ENCODE measurements at regions not wholly inside any gene's neighbourhood (a gene's known extent, or its start where the extent isn't known, plus 50 kb on each side); places are given as distances from the start of the nearest gene placed in this dataset.
"Not testable (repeated sequence)": the region's sequence is repeated elsewhere in the genome, so short reads cannot be mapped to it uniquely, and the experiment has no call there.

DNA sequence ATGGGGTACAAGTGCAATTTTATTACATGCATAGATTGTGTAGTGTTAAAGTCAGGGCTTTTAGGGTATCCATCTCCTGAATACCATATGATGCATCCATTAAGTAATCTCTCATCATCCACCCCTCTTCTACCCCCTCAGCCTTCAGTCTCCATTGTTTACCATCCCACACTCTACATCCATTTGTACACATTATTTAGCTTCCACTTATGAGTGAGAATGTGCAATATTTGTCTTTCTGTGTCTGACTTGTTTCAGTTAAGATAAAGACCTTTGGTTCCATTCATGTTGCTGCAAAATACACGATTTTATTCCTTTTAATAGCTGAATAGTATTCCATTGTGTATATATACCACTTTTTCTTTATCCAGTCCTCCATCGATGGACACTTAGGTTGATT lies 222.5 kb upstream of the USP24 start:
- no peak overlapping the region for H3K4me3 ChIP-seq
- TF ChIP-seq POLR2AphosphoS5 (IDR thresholded peaks at IDR 0.05) (no peak), POLR2A (IDR thresholded peaks at IDR 0.05) (no peak), EP300 (IDR thresholded peaks at IDR 0.05; ENCODE audit: low read depth) (no peak)
- TF ChIP-seq, protein P1, sequence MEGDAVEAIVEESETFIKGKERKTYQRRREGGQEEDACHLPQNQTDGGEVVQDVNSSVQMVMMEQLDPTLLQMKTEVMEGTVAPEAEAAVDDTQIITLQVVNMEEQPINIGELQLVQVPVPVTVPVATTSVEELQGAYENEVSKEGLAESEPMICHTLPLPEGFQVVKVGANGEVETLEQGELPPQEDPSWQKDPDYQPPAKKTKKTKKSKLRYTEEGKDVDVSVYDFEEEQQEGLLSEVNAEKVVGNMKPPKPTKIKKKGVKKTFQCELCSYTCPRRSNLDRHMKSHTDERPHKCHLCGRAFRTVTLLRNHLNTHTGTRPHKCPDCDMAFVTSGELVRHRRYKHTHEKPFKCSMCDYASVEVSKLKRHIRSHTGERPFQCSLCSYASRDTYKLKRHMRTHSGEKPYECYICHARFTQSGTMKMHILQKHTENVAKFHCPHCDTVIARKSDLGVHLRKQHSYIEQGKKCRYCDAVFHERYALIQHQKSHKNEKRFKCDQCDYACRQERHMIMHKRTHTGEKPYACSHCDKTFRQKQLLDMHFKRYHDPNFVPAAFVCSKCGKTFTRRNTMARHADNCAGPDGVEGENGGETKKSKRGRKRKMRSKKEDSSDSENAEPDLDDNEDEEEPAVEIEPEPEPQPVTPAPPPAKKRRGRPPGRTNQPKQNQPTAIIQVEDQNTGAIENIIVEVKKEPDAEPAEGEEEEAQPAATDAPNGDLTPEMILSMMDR (IDR thresholded peaks at IDR 0.05): no peak
- H3K4me1 ChIP-seq: peaks cover 0 to 5% (median 0%) of the 10 kb centered on the region in 4 donors
- H3K27me3 ChIP-seq: no peaks in the 10 kb centered on the region
- no peaks in the 10 kb centered on the region for H3K9me3 ChIP-seq
- no peak for DNase-seq
- 0% methylated on average over 2 of the region's 2 CpGs for WGBS, 2 donors (ENCODE audit: low coverage in 1 of 2)
- no peaks in the 10 kb centered on the region for H3K36me3 ChIP-seq
- intact Hi-C loops (cut with DNase I; ENCODE audit: low total_unique reads) (no loop called here), in situ Hi-C loops (cut with MboI; ENCODE audit: low pct_ligation_motif_present in 1 of 4, low pct_unique_long_range_greater_than_20kb in 1 of 4, low sequenced_read_pairs in 3 of 4) (no loop called here)
- H3K27ac ChIP-seq: no peak overlapping the region

- H3K27ac ChIP-seq; H3K9me3 ChIP-seq; H3K4me3 ChIP-seq; H3K36me3 ChIP-seq; DNase-seq; H3K27me3 ChIP-seq; in situ Hi-C loops (cut with MboI; ENCODE audit: low pct_ligation_motif_present in 1 of 4, low pct_unique_long_range_greater_than_20kb in 1 of 4, low sequenced_read_pairs in 3 of 4); intact Hi-C loops (cut with DNase I; ENCODE audit: low total_unique reads): not testable (repeated sequence)
- 59% methylated on average over 3 of the region's 3 CpGs; no CpG with 5 or more reads in 1 of the 2 donors for WGBS, 2 donors (ENCODE audit: low coverage in 1 of 2)
- H3K4me1 ChIP-seq: peaks cover 0 to 12% (median 2%) of the 10 kb centered on the region in 4 donors
Measured at GRCh38 chr1:55430720-55431119, 215.6 kb upstream of the USP24 start.

GRCh38 chr1:55430206-55430605 lies 215.0 kb upstream of the USP24 start:
- H3K27ac ChIP-seq; intact Hi-C loops (cut with DNase I; ENCODE audit: low total_unique reads); H3K27me3 ChIP-seq; H3K4me3 ChIP-seq; H3K36me3 ChIP-seq; DNase-seq; in situ Hi-C loops (cut with MboI; ENCODE audit: low pct_ligation_motif_present in 1 of 4, low pct_unique_long_range_greater_than_20kb in 1 of 4, low sequenced_read_pairs in 3 of 4); H3K9me3 ChIP-seq: not testable (repeated sequence)
- peaks cover 0 to 12% (median 2%) of the 10 kb centered on the region in 4 donors for H3K4me1 ChIP-seq
- WGBS, 2 donors (ENCODE audit: low coverage in 1 of 2): 87% methylated on average over 8 of the region's 8 CpGs; no CpG with 5 or more reads in 1 of the 2 donors

GRCh38 chr1:55428944-55429931 lies 214.1 kb upstream of the USP24 start:
- DNase-seq: peak; percentile 11
- no peaks in the 10 kb centered on the region for H3K27me3 ChIP-seq
- 65 to 69% methylated on average over 5 to 9 of the region's 9 CpGs for WGBS, 2 donors (ENCODE audit: low coverage in 1 of 2)
- H3K4me1 ChIP-seq: peaks cover 0 to 12% (median 2%) of the 10 kb centered on the region in 4 donors
- H3K36me3 ChIP-seq: no peaks in the 10 kb centered on the region
- TF ChIP-seq, protein P1 (IDR thresholded peaks at IDR 0.05): no peak
- TF ChIP-seq POLR2AphosphoS5 (IDR thresholded peaks at IDR 0.05) (no peak), EP300 (IDR thresholded peaks at IDR 0.05; ENCODE audit: low read depth) (no peak), POLR2A (IDR thresholded peaks at IDR 0.05) (no peak)
- H3K9me3 ChIP-seq: no peaks in the 10 kb centered on the region
- no peak overlapping the region for H3K4me3 ChIP-seq
- in situ Hi-C loops (cut with MboI; ENCODE audit: low pct_ligation_motif_present in 1 of 4, low pct_unique_long_range_greater_than_20kb in 1 of 4, low sequenced_read_pairs in 3 of 4): no loop called here
- intact Hi-C loops (cut with DNase I; ENCODE audit: low total_unique reads): no loop called here
- H3K27ac ChIP-seq: peak overlapping the region in 3 of 4 donors; percentile 52 to 66 (median 52)

DNA sequence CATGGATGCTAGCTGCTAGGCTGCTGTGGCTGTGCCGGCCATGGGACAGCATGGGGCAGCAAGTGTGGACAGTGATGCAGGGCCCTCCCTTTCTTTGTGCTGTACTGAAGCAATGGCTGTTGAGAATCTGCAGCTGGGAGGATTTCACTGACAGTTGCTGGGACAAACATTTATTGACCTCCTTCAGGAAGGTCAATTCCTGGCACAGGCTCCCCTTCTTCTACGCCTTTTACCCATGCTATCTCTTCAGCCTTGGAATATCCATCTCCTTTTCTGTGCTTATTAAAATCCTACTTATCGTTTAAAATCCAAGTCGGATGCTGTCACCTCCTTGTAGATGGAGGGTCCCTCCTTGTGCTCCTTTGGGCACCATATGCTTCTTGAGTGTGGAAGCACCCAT lies 213.1 kb upstream of the USP24 start:
- H3K27ac ChIP-seq: peak overlapping the region; percentile 25 to 66 (median 52)
- no peaks in the 10 kb centered on the region for H3K27me3 ChIP-seq
- WGBS, 2 donors (ENCODE audit: low coverage in 1 of 2): 65 to 85% methylated on average over 3 to 4 of the region's 4 CpGs
- no peaks in the 10 kb centered on the region for H3K36me3 ChIP-seq
- H3K9me3 ChIP-seq: no peaks in the 10 kb centered on the region
- intact Hi-C loops (cut with DNase I; ENCODE audit: low total_unique reads): no loop called here
- no peak for DNase-seq
- no peak overlapping the region for H3K4me3 ChIP-seq
- in situ Hi-C loops (cut with MboI; ENCODE audit: low pct_ligation_motif_present in 1 of 4, low pct_unique_long_range_greater_than_20kb in 1 of 4, low sequenced_read_pairs in 3 of 4): no loop called here
- TF ChIP-seq POLR2AphosphoS5 (IDR thresholded peaks at IDR 0.05) (no peak), POLR2A (IDR thresholded peaks at IDR 0.05) (no peak), EP300 (IDR thresholded peaks at IDR 0.05; ENCODE audit: low read depth) (no peak)
- TF ChIP-seq, protein P1 (IDR thresholded peaks at IDR 0.05): no peak
- H3K4me1 ChIP-seq: peaks cover 0 to 12% (median 2%) of the 10 kb centered on the region in 4 donors
